Neural progenitor cell (in vitro differentiated cells): ENCODE measurements at regions not wholly inside any gene's neighbourhood (a gene's known extent, or its start where the extent isn't known, plus 50 kb on each side); places are given as distances from the start of the nearest gene placed in this dataset.

Experiments used
- EZH2 ChIP-seq: fragments of 200-600 bp; sonication (generic); IDR thresholded peaks from 2 replicates; pipeline ENCODE4 v1.6.1; 2017; ENCODE audit warnings: antibody characterized with exemption, mild to moderate bottlenecking, moderate library complexity
- TF ChIP-seq, protein P1 (sequence below): fragments of 200-600 bp; sonication (generic); IDR thresholded peaks from 2 replicates; pipeline ENCODE4 v1.5.1; 2017; ENCODE audit warnings: antibody characterized with exemption, mild to moderate bottlenecking

DNA sequence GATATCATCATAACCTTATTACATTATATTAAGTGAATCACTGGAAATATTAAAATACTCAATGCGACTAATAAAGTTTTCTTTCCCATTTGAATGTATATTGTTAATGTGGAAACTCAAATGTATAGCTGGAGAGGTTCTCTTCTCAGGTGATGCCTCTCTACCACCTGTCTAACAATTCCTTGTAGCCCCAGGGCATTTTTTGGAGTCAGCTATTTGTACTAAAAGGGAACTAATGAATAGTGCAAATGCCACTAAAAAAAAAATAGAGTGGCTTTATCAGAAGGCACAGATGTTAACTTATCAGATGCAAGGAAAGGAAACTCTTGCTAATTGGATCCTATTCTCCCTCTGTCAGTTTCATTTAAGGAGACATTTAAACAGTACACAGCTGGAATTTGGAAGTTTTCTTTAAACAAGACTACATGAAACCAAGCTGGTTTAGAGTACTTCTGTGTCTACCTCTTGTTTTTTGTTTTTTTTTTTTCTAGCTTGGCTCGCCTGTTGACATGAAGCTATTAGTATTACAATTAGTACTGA is 897.0 kb upstream of the SLC35B3 start:
- TF ChIP-seq EZH2, result no peak
- TF ChIP-seq, protein P1, sequence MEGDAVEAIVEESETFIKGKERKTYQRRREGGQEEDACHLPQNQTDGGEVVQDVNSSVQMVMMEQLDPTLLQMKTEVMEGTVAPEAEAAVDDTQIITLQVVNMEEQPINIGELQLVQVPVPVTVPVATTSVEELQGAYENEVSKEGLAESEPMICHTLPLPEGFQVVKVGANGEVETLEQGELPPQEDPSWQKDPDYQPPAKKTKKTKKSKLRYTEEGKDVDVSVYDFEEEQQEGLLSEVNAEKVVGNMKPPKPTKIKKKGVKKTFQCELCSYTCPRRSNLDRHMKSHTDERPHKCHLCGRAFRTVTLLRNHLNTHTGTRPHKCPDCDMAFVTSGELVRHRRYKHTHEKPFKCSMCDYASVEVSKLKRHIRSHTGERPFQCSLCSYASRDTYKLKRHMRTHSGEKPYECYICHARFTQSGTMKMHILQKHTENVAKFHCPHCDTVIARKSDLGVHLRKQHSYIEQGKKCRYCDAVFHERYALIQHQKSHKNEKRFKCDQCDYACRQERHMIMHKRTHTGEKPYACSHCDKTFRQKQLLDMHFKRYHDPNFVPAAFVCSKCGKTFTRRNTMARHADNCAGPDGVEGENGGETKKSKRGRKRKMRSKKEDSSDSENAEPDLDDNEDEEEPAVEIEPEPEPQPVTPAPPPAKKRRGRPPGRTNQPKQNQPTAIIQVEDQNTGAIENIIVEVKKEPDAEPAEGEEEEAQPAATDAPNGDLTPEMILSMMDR, result no peak
